ENCODE measurements at regions not wholly inside any gene's neighbourhood (a gene's known extent, or its start where the extent isn't known, plus 50 kb on each side); places are given as distances from the start of the nearest gene placed in this dataset.

DNA sequence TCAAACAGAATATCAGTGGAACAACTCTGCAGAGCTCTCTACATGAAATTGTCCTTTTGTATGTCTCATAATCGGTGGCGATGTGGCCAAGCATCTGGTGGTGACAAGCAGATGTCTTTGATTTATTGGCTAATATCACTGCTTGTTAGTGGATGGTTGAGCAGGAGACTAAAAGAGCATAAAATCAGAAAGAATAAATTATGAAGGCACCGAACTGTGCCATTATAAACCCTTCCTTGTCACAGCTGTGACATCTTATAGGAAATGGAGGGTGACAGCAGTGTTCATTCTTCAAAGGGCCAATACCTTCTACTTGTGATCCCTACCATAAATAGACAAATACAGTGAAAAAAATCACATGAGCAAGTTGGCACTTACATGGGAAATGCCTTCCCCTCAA lies 1404.3 kb downstream of the MAT2B start:
- TF ChIP-seq, protein P1, sequence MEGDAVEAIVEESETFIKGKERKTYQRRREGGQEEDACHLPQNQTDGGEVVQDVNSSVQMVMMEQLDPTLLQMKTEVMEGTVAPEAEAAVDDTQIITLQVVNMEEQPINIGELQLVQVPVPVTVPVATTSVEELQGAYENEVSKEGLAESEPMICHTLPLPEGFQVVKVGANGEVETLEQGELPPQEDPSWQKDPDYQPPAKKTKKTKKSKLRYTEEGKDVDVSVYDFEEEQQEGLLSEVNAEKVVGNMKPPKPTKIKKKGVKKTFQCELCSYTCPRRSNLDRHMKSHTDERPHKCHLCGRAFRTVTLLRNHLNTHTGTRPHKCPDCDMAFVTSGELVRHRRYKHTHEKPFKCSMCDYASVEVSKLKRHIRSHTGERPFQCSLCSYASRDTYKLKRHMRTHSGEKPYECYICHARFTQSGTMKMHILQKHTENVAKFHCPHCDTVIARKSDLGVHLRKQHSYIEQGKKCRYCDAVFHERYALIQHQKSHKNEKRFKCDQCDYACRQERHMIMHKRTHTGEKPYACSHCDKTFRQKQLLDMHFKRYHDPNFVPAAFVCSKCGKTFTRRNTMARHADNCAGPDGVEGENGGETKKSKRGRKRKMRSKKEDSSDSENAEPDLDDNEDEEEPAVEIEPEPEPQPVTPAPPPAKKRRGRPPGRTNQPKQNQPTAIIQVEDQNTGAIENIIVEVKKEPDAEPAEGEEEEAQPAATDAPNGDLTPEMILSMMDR (IDR thresholded peaks at IDR 0.05; ENCODE audit: low read depth, low read length, missing input control): no peak
- TF ChIP-seq TAF1 (conservative IDR thresholded peaks at IDR 0.05) (no peak), MAX (IDR thresholded peaks at IDR 0.05) (no peak), RXRA (IDR thresholded peaks at IDR 0.05) (no peak), REST (IDR thresholded peaks at IDR 0.05) (no peak), JUND (IDR thresholded peaks at IDR 0.05) (no peak), RAD21 (IDR thresholded peaks at IDR 0.05) (no peak), GABPA (IDR thresholded peaks at IDR 0.05 in 1 of 2, conservative IDR thresholded peaks at IDR 0.05 in 1 of 2) (no peak), EGR1 (IDR thresholded peaks at IDR 0.05; ENCODE audit: low read depth in 2 of 2) (no peak), YY1 (IDR thresholded peaks at IDR 0.05) (no peak), SP1 (IDR thresholded peaks at IDR 0.05) (no peak), NR2F2 (IDR thresholded peaks at IDR 0.05) (no peak)
- TF ChIP-seq, protein P2, sequence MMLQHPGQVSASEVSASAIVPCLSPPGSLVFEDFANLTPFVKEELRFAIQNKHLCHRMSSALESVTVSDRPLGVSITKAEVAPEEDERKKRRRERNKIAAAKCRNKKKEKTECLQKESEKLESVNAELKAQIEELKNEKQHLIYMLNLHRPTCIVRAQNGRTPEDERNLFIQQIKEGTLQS (IDR thresholded peaks at IDR 0.05): no peak

Measured in liver (tissue), 3 donors.